NCI-H2227 (cell line): ENCODE measurements at regions not wholly inside any gene's neighbourhood (a gene's known extent, or its start where the extent isn't known, plus 50 kb on each side); places are given as distances from the start of the nearest gene placed in this dataset.
A peak's percentile ranks its signal among the peaks of the same experiment; 100 is the strongest.
"Not testable (repeated sequence)": the region's sequence is repeated elsewhere in the genome, so short reads cannot be mapped to it uniquely, and the experiment has no call there.

Experiments
- DNase-seq: peaks from one replicate; lab custom pipeline; 2025; ENCODE audit not compliant: unreplicated experiment; lab: John Stamatoyannopoulos, UW

GRCh38 chr1:233722212-233722979 lies 108.5 kb downstream of the KCNK1 start:
- DNase-seq = peak; percentile 68

- DNase-seq = no peak
These were observed 109.5 kb downstream of the KCNK1 start for GRCh38 chr1:233723387-233723786.

GRCh38 chr1:233724131-233724631 lies 110.3 kb downstream of the KCNK1 start:
- not testable (repeated sequence) for DNase-seq

DNA sequence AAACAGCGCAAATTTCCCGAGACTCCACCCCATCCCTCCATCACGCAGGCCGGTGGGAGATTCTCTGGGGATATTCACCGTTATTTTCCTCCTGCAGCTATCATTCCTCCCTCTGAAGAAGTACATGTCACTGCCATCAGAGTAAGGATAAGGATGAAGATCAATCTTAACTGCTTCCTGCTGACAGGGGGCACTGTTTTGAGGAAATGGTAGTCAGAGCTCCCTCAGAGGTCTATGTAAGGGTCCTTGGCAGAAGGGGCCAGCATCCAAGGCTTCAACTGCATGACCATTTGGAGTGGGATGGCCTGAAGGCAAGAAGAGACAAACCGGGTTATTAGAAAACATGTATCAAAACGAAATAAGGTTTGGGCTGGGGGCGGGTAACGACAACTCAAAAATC lies 111.5 kb downstream of the KCNK1 start:
- no peak for DNase-seq

DNA sequence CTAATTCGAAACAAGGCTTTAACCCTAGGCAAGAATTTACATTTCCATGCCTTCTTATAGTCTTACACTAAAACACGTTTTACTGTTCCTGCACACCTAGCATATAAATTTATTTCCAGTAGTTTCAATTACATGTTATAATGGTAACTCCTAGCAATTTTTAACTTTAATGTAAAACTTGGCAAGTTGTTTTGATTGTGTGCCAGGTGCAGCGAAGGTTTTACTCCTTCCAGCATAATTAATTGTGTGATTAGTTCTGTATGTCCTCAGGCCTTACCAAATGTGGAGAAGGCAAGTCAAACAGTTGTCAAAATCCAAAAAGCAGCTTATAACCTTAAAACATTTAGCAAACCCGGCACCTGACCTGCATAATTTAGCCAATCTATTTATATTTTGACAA lies 114.8 kb downstream of the KCNK1 start:
- no peak for DNase-seq

DNA sequence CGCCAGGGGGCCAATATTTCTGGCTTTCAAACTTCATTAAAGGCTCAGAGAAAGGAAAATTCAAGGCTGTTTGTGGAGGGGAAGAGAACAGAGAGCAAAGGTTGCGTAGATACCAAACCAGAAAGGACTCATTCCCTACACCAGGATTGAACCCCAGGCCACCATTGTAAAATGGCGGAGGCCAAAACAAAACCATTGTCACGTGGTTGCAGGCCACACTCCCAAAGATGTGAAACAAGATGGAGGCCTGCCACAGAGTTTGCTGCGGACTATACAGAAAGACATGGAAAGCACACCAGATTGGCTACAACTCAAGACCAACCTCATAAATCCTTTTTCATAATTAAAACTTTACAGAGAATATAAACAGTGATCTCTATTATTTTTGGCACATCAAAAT lies 116.5 kb downstream of the KCNK1 start:
- DNase-seq = no peak

- no peak for DNase-seq
These were observed 116.9 kb downstream of the KCNK1 start for GRCh38 chr1:233730809-233731208.

- no peak for DNase-seq
These were observed 118.3 kb downstream of the KCNK1 start for GRCh38 chr1:233732206-233732605.

GRCh38 chr1:233734456-233734855 lies 120.5 kb downstream of the KCNK1 start:
- DNase-seq = no peak

- DNase-seq = no peak
These were observed 121.4 kb downstream of the KCNK1 start for GRCh38 chr1:233735331-233735730.

DNA sequence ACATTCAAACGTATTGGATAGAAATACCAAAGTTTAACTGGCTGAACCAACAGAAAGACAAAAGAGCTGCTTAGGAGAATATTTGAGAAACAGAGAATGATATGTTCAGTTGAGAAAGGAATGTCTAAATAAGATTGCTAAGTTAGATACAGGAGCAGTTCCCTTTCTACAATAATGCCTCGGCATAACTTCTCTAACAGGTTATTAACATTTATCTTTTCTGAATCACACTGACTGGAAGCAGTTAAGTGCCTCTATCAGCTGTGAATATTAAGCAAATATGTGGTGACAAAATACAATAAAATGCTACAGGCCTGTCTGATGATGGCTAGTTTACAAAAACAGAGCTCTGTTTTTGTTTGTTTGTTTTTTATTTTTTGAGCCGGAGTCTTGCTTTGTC lies 121.9 kb downstream of the KCNK1 start:
- no peak for DNase-seq

- DNase-seq = no peak
These were observed 123.4 kb downstream of the KCNK1 start for GRCh38 chr1:233737341-233737740.

- no peak for DNase-seq
These were observed 124.5 kb downstream of the KCNK1 start for GRCh38 chr1:233738396-233738795.

DNA sequence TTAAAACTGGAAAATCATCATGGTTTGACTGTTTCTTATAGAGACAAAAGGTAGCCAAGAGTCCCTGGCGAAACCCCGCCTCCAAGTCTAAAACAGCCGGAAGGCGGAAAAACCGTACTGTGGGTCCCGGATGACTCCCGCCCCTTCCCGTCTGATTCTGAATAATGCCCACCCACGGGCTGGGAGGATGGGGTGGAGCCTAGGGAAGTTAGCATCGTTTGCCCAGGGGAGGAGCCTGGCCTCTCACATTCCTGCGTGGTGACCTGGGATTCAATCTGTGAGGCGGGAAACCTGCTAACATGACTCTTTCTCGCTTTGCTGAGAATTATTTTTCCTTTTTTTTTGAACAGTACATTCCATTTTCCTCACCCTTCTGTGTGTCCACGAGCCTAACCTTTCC lies 124.9 kb downstream of the KCNK1 start:
- no peak for DNase-seq

- no peak for DNase-seq
These were observed 131.0 kb downstream of the KCNK1 start for GRCh38 chr1:233744779-233745513.

- no peak for DNase-seq
These were observed 136.2 kb downstream of the KCNK1 start for GRCh38 chr1:233750139-233750538.

DNA sequence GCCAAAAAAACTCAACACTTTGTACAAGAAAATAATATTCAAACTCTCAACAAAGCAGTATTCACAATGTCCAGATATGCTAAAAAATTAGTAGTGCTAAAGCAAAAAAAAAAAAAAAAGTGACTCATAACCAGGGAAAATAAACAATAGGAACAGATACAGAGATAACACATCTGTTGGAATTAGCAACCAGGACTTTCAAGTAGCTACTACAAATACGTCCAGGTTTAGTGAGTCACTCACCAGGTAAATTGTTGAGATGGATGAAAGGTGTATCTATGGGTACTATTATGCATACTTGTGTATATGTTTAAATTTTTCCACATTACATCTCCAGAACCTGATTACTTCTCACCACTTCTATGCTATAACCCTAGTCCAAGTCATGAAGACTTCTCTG lies 144.8 kb upstream of the SLC35F3 start:
- DNase-seq = no peak

GRCh38 chr1:233764304-233764703 lies 140.2 kb upstream of the SLC35F3 start:
- not testable (repeated sequence) for DNase-seq

GRCh38 chr1:233777566-233777965 lies 126.9 kb upstream of the SLC35F3 start:
- DNase-seq = no peak

DNA sequence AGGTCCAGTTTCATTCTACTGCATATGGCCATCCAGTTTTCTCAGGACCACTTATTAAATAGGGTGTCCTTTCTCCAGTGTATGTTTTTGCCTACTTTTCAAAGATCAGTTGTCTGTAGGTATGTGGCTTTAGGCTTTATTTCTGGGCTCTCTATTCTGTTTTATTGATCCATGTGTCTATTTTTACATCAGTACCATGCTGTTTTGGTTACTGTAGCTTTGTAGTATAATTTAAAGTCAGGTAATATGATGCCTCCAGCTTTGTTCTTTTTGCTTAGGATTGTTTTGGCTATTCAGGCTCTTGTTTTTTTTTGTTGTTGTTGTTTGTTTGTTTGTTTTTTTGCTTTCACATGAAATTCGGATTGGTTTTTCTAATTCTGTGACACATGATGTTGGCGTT lies 124.4 kb upstream of the SLC35F3 start:
- no peak for DNase-seq

- DNase-seq = no peak
These were observed 121.4 kb upstream of the SLC35F3 start for GRCh38 chr1:233782937-233783586.

- DNase-seq = no peak
These were observed 116.9 kb upstream of the SLC35F3 start for GRCh38 chr1:233787599-233787998.
